Astrocyte of the cerebellum (primary cell): ENCODE measurements at regions not wholly inside any gene's neighbourhood (a gene's known extent, or its start where the extent isn't known, plus 50 kb on each side); places are given as distances from the start of the nearest gene placed in this dataset.
"Not testable (repeated sequence)": the region's sequence is repeated elsewhere in the genome, so short reads cannot be mapped to it uniquely, and the experiment has no call there.

Experiments used
- DNase-seq: peaks from one replicate; pipeline ENCODE4 v3.0.0-alpha.2; 2011; ENCODE audit warnings: low read depth
- H3K4me3 ChIP-seq: 2 replicates; pipeline ENCODE4 v1.5.1; 2011; ENCODE audit warnings: mild to moderate bottlenecking, low read depth, low read length, moderate library complexity
- in situ Hi-C: cut with HindIII; loops from 2 replicates; pipeline ENCODE4 v1.10.0; 2017; ENCODE audit warnings: low sequenced_read_pairs
- TF ChIP-seq, protein P1 (sequence below): IDR thresholded peaks from 2 replicates; pipeline ENCODE4 v1.5.1; 2012; ENCODE audit warnings: low read length, low read depth, moderate library complexity, mild to moderate bottlenecking; ENCODE audit errors: missing control alignments

DNA sequence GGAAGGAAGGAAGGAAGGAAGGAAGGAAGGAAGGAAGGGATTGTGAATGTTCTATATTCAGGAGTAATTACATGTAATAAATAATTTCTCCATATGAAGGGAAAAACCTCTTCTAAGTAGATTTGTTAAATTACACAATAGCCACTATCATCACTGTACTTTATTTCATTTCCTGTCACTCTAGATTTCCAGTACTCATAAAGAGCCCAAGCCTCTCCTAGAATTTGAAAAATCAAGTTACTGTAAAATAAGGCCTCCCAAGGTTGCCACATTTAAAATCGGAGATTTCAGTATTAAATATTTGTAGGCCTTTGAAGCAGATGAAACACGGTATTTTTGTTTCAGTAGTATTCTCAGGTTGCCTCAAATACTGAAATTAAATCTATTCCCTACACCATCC, 499.0 kb downstream of the CDH10 start:
- H3K4me3 ChIP-seq = no peak overlapping the region
- DNase-seq = no peak
- in situ Hi-C loops = no loop called here
- TF ChIP-seq, protein P1, sequence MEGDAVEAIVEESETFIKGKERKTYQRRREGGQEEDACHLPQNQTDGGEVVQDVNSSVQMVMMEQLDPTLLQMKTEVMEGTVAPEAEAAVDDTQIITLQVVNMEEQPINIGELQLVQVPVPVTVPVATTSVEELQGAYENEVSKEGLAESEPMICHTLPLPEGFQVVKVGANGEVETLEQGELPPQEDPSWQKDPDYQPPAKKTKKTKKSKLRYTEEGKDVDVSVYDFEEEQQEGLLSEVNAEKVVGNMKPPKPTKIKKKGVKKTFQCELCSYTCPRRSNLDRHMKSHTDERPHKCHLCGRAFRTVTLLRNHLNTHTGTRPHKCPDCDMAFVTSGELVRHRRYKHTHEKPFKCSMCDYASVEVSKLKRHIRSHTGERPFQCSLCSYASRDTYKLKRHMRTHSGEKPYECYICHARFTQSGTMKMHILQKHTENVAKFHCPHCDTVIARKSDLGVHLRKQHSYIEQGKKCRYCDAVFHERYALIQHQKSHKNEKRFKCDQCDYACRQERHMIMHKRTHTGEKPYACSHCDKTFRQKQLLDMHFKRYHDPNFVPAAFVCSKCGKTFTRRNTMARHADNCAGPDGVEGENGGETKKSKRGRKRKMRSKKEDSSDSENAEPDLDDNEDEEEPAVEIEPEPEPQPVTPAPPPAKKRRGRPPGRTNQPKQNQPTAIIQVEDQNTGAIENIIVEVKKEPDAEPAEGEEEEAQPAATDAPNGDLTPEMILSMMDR = no peak

DNA sequence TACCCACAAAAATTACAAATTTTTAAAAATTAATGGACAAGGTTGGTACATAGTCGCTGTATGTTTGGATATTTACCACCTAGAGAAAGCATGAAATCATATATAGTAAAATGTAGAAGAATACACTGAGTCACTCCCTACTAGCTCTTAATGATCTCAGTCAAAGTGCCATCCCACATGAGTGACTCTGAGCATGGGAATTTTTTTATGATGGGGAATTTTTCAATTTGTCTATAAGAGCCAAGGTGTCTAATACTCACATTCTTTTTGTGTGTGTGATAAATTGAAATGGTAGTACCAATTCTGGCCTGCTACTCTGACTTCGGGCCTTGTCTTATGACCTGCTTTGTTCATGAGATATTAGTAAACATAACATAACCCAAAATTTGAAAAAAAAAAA, 483.2 kb downstream of the CDH10 start:
- TF ChIP-seq, protein P1 = no peak
- no peak overlapping the region for H3K4me3 ChIP-seq
- in situ Hi-C loops = no loop called here
- DNase-seq = no peak

DNA sequence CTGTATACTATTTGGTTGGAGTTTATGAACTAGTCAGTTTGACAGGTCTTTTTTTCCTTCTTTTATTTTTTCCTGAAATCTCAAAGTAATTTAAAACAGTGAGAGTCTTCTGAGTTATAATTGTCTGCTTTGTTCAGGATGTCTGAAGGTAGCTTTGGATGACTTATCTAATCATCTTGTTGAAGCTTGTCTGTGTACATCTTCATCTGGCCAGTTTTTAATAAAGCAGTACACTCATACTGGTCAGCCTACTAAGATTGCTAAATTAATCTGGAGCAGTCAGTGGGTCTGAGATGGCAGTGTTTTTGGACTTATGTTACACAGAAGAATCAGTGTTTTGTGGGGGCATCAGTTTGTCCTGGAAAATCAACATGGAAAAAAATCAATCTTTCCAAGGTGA, 482.4 kb downstream of the CDH10 start:
- H3K4me3 ChIP-seq = no peak overlapping the region
- in situ Hi-C loops = no loop called here
- no peak for DNase-seq
- TF ChIP-seq, protein P1 = no peak

DNA sequence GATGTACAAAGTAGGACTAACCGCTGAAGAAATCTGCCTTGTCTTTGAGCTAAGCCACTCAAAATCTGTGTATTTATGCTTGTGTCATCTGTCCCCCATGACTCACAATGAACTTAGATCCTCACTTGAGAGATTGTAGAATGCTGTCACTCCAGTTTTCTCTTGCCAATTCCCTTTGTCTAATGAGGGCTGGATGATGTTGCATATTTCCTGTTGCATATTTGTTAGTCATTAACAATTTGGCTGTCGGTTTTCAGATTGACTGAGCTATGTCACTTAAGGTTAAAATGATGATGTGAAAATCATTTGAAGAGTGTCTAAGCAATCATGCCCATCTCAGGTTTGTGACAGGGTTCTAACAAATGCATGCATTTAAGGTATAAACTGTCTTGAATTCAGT, 481.7 kb downstream of the CDH10 start:
- in situ Hi-C loops = no loop called here
- no peak for DNase-seq

DNA sequence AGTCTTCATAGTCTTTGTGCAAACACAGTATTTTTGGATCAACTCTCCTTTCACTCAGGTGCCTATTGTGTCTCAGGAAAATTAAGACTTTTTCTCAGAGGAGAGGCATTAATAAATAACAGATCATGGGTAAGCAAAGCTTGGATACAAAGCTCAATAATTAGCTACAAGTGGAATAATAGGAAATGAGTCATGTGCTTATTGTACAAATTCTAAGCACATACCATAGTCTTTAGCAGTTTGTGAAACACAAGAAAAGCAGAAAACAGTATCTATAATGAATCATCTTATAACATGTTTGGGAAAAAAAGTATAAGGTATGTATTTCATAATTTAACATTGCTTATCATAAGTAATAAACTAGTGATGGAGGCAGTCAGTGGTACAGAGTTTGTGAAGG, 477.0 kb downstream of the CDH10 start:
- no peak for DNase-seq
- in situ Hi-C loops = no loop called here
- TF ChIP-seq, protein P1 = no peak
- no peak overlapping the region for H3K4me3 ChIP-seq

More for the DNA sequence above, 481.7 kb downstream of the CDH10 start:
- H3K4me3 ChIP-seq = no peak overlapping the region
- TF ChIP-seq, protein P1 = no peak

DNA sequence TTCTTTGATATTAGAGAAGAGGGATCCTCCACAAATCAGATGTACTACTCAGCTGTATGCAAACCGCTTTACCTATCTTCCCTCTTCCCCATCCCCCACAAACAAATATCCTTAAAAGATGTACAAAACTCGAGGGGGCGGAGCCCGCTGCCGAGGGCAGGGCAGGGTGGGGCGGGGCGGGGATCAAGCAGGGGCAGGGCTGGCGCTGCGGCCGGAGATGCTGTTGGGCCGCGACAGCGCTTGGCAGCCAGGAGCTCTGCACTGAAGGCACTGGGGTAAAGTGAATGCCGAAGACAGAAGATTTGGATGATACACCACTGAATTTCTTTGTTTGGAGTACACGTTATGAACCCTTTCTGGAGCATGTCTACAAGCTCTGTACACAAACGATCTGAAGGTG, 474.8 kb downstream of the CDH10 start:
- TF ChIP-seq, protein P1 = no peak
- in situ Hi-C loops = no loop called here
- DNase-seq = no peak
- no peak overlapping the region for H3K4me3 ChIP-seq

DNA sequence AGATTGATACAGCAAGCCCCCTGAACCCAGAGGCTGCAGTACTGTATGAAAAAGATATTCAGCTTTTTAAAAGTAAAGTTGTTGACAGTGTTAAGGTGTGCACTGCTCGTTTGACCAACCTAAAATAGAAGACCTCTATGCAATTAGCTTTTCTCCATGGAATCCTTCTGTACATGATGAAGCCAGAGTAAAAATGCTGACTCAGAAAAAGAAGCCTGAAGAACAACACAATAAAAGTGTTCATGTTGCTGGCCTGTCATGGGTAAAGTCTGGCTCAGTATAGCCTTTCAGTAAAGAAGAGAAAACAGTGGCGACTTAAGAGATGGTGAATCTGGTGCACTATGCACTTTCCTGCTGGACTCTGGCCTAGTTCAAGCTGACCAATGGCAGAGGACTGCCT, 473.8 kb downstream of the CDH10 start:
- H3K4me3 ChIP-seq, in situ Hi-C loops, DNase-seq: not testable (repeated sequence)
